ENCODE measurements at regions not wholly inside any gene's neighbourhood (a gene's known extent, or its start where the extent isn't known, plus 50 kb on each side); places are given as distances from the start of the nearest gene placed in this dataset.

- Histone ChIP-seq H3K4me2 (ENCODE audit: low read length) (no peak overlapping the region), H3K27ac (ENCODE audit: low read depth, low read length, poor library complexity, severe bottlenecking) (no peak overlapping the region), H2AFZ (ENCODE audit: low read length) (no peak overlapping the region), H3K27me3 (ENCODE audit: insufficient read depth, low read length) (no peaks in the 10 kb centered on the region), H3K9ac (ENCODE audit: low read length) (no peak overlapping the region), H3F3A (ENCODE audit: insufficient read depth, low read length) (no peaks in the 10 kb centered on the region), H3K79me2 (ENCODE audit: insufficient read depth, low read length) (no peaks in the 10 kb centered on the region), H3K36me3 (ENCODE audit: insufficient read depth, low read length) (no peaks in the 10 kb centered on the region), H4K20me1 (ENCODE audit: insufficient read depth, low read length) (no peaks in the 10 kb centered on the region), H3K4me1 (ENCODE audit: insufficient read depth, low read length, severe bottlenecking) (no peaks in the 10 kb centered on the region), H3K9me2 (ENCODE audit: low read depth, low read length) (no peaks in the 10 kb centered on the region), H3K9me3 (ENCODE audit: low read length) (no peaks in the 10 kb centered on the region), H3K4me3 (ENCODE audit: low read depth, low read length, poor library complexity, severe bottlenecking) (no peak overlapping the region)
- TF ChIP-seq EZH2 (IDR thresholded peaks at IDR 0.05; ENCODE audit: borderline replicate concordance, low read length), result no peak
- TF ChIP-seq CTCF (IDR thresholded peaks at IDR 0.05; ENCODE audit: low read length), result no peak
These were observed 1852.1 kb upstream of the PIK3C3 start for GRCh38 chr18:40102903-40103302.

GRCh38 chr18:40099641-40100040 lies 1855.4 kb upstream of the PIK3C3 start:
- no peak overlapping the region for H3K9ac ChIP-seq (ENCODE audit: low read length)
- no peaks in the 10 kb centered on the region for H3K79me2 ChIP-seq (ENCODE audit: insufficient read depth, low read length)
- no peaks in the 10 kb centered on the region for H3K36me3 ChIP-seq (ENCODE audit: insufficient read depth, low read length)
- no peak overlapping the region for H3K4me2 ChIP-seq (ENCODE audit: low read length)
- H3K4me3 ChIP-seq (ENCODE audit: low read depth, low read length, poor library complexity, severe bottlenecking), result no peak overlapping the region
- H3F3A ChIP-seq (ENCODE audit: insufficient read depth, low read length), result no peaks in the 10 kb centered on the region
- no peaks in the 10 kb centered on the region for H3K4me1 ChIP-seq (ENCODE audit: insufficient read depth, low read length, severe bottlenecking)
- no peaks in the 10 kb centered on the region for H4K20me1 ChIP-seq (ENCODE audit: insufficient read depth, low read length)
- H3K27ac ChIP-seq (ENCODE audit: low read depth, low read length, poor library complexity, severe bottlenecking), result no peak overlapping the region
- no peaks in the 10 kb centered on the region for H3K9me2 ChIP-seq (ENCODE audit: low read depth, low read length)
- no peak overlapping the region for H2AFZ ChIP-seq (ENCODE audit: low read length)
- H3K9me3 ChIP-seq (ENCODE audit: low read length), result no peaks in the 10 kb centered on the region
- no peak for TF ChIP-seq EZH2 (IDR thresholded peaks at IDR 0.05; ENCODE audit: borderline replicate concordance, low read length)
- no peak for TF ChIP-seq CTCF (IDR thresholded peaks at IDR 0.05; ENCODE audit: low read length)
- H3K27me3 ChIP-seq (ENCODE audit: insufficient read depth, low read length), result no peaks in the 10 kb centered on the region

- Histone ChIP-seq H3K27ac (ENCODE audit: low read depth, low read length, poor library complexity, severe bottlenecking) (no peak overlapping the region), H3F3A (ENCODE audit: insufficient read depth, low read length) (no peaks in the 10 kb centered on the region), H3K36me3 (ENCODE audit: insufficient read depth, low read length) (no peaks in the 10 kb centered on the region), H3K9me3 (ENCODE audit: low read length) (no peaks in the 10 kb centered on the region), H3K4me1 (ENCODE audit: insufficient read depth, low read length, severe bottlenecking) (no peaks in the 10 kb centered on the region), H3K27me3 (ENCODE audit: insufficient read depth, low read length) (no peaks in the 10 kb centered on the region), H3K9ac (ENCODE audit: low read length) (no peak overlapping the region), H2AFZ (ENCODE audit: low read length) (no peak overlapping the region), H3K4me3 (ENCODE audit: low read depth, low read length, poor library complexity, severe bottlenecking) (no peak overlapping the region), H3K9me2 (ENCODE audit: low read depth, low read length) (no peaks in the 10 kb centered on the region), H3K79me2 (ENCODE audit: insufficient read depth, low read length) (no peaks in the 10 kb centered on the region), H4K20me1 (ENCODE audit: insufficient read depth, low read length) (no peaks in the 10 kb centered on the region), H3K4me2 (ENCODE audit: low read length) (no peak overlapping the region)
- no peak for TF ChIP-seq EZH2 (IDR thresholded peaks at IDR 0.05; ENCODE audit: borderline replicate concordance, low read length)
These were observed 1858.4 kb upstream of the PIK3C3 start for GRCh38 chr18:40096675-40097074.

GRCh38 chr18:40094441-40094840 lies 1860.6 kb upstream of the PIK3C3 start:
- H3K9me3 ChIP-seq (ENCODE audit: low read length), result no peaks in the 10 kb centered on the region
- no peaks in the 10 kb centered on the region for H3K9me2 ChIP-seq (ENCODE audit: low read depth, low read length)
- H3K4me2 ChIP-seq (ENCODE audit: low read length), result no peak overlapping the region
- no peak overlapping the region for H3K27ac ChIP-seq (ENCODE audit: low read depth, low read length, poor library complexity, severe bottlenecking)
- H3K4me3 ChIP-seq (ENCODE audit: low read depth, low read length, poor library complexity, severe bottlenecking), result no peak overlapping the region
- H3K9ac ChIP-seq (ENCODE audit: low read length), result no peak overlapping the region
- H3K36me3 ChIP-seq (ENCODE audit: insufficient read depth, low read length), result no peaks in the 10 kb centered on the region
- no peak overlapping the region for H2AFZ ChIP-seq (ENCODE audit: low read length)
- no peaks in the 10 kb centered on the region for H3K4me1 ChIP-seq (ENCODE audit: insufficient read depth, low read length, severe bottlenecking)
- no peaks in the 10 kb centered on the region for H3K27me3 ChIP-seq (ENCODE audit: insufficient read depth, low read length)
- H3K79me2 ChIP-seq (ENCODE audit: insufficient read depth, low read length), result no peaks in the 10 kb centered on the region
- no peaks in the 10 kb centered on the region for H3F3A ChIP-seq (ENCODE audit: insufficient read depth, low read length)
- no peaks in the 10 kb centered on the region for H4K20me1 ChIP-seq (ENCODE audit: insufficient read depth, low read length)
- TF ChIP-seq CTCF (IDR thresholded peaks at IDR 0.05; ENCODE audit: low read length) (no peak), EZH2 (IDR thresholded peaks at IDR 0.05; ENCODE audit: borderline replicate concordance, low read length) (no peak)
